ENCODE measurements at regions not wholly inside any gene's neighbourhood (a gene's known extent, or its start where the extent isn't known, plus 50 kb on each side); places are given as distances from the start of the nearest gene placed in this dataset.
A peak's percentile ranks its signal among the peaks of the same experiment; 100 is the strongest.

GRCh38 chr6:139591075-139591865 lies 216.8 kb upstream of the CITED2 start:
- Mint-ChIP-seq H3K4me1 (peaks cover 4% of the 10 kb centered on the region), H3K27me3 (peaks cover 33% of the 10 kb centered on the region), H3K27ac (no peak overlapping the region), H3K36me3 (no peaks in the 10 kb centered on the region), H3K9me3 (no peaks in the 10 kb centered on the region), H3K4me3 (no peak overlapping the region)
- DNase-seq: no peak

GRCh38 chr6:139590206-139590605 lies 215.8 kb upstream of the CITED2 start:
- H3K27ac Mint-ChIP-seq: no peak overlapping the region
- peaks cover 27% of the 10 kb centered on the region for H3K27me3 Mint-ChIP-seq
- no peak for DNase-seq
- peaks cover 4% of the 10 kb centered on the region for H3K4me1 Mint-ChIP-seq
- no peak overlapping the region for H3K4me3 Mint-ChIP-seq
- H3K9me3 Mint-ChIP-seq: no peaks in the 10 kb centered on the region
- H3K36me3 Mint-ChIP-seq: no peaks in the 10 kb centered on the region

- H3K4me1 Mint-ChIP-seq: peaks cover 4% of the 10 kb centered on the region
- no peaks in the 10 kb centered on the region for H3K36me3 Mint-ChIP-seq
- no peak overlapping the region for H3K4me3 Mint-ChIP-seq
- peaks cover 27% of the 10 kb centered on the region for H3K27me3 Mint-ChIP-seq
- H3K9me3 Mint-ChIP-seq: no peaks in the 10 kb centered on the region
- DNase-seq: no peak
- no peak overlapping the region for H3K27ac Mint-ChIP-seq
These were observed 214.5 kb upstream of the CITED2 start for GRCh38 chr6:139588734-139589593.

GRCh38 chr6:139588076-139588639 lies 213.7 kb upstream of the CITED2 start:
- DNase-seq: no peak
- no peak overlapping the region for H3K4me3 Mint-ChIP-seq
- peaks cover 32% of the 10 kb centered on the region for H3K27me3 Mint-ChIP-seq
- H3K27ac Mint-ChIP-seq: no peak overlapping the region
- no peaks in the 10 kb centered on the region for H3K9me3 Mint-ChIP-seq
- no peaks in the 10 kb centered on the region for H3K36me3 Mint-ChIP-seq
- peaks cover 4% of the 10 kb centered on the region for H3K4me1 Mint-ChIP-seq

GRCh38 chr6:139587469-139587868 lies 213.0 kb upstream of the CITED2 start:
- H3K4me1 Mint-ChIP-seq: peaks cover 4% of the 10 kb centered on the region
- no peak overlapping the region for H3K27ac Mint-ChIP-seq
- DNase-seq: no peak
- H3K9me3 Mint-ChIP-seq: no peaks in the 10 kb centered on the region
- no peaks in the 10 kb centered on the region for H3K36me3 Mint-ChIP-seq
- peaks cover 37% of the 10 kb centered on the region for H3K27me3 Mint-ChIP-seq
- H3K4me3 Mint-ChIP-seq: no peak overlapping the region

- no peak overlapping the region for H3K27ac Mint-ChIP-seq
- no peak for DNase-seq
- peaks cover 33% of the 10 kb centered on the region for H3K27me3 Mint-ChIP-seq
- H3K4me3 Mint-ChIP-seq: no peak overlapping the region
- no peaks in the 10 kb centered on the region for H3K36me3 Mint-ChIP-seq
- no peaks in the 10 kb centered on the region for H3K9me3 Mint-ChIP-seq
- H3K4me1 Mint-ChIP-seq: peaks cover 7% of the 10 kb centered on the region
These were observed 211.8 kb upstream of the CITED2 start for GRCh38 chr6:139586273-139586672.

- Mint-ChIP-seq H3K27ac (no peak overlapping the region), H3K9me3 (no peaks in the 10 kb centered on the region), H3K27me3 (peaks cover 31% of the 10 kb centered on the region), H3K4me1 (peaks cover 15% of the 10 kb centered on the region), H3K4me3 (no peak overlapping the region), H3K36me3 (no peaks in the 10 kb centered on the region)
- no peak for DNase-seq
These were observed 210.2 kb upstream of the CITED2 start for GRCh38 chr6:139584599-139584998.

- H3K4me3 Mint-ChIP-seq: no peak overlapping the region
These were observed 209.0 kb upstream of the CITED2 start for GRCh38 chr6:139583420-139583819.

GRCh38 chr6:139582956-139583355 lies 208.5 kb upstream of the CITED2 start:
- Mint-ChIP-seq H3K27me3 (peaks cover 30% of the 10 kb centered on the region), H3K9me3 (no peaks in the 10 kb centered on the region), H3K4me1 (peaks cover 15% of the 10 kb centered on the region), H3K4me3 (no peak overlapping the region), H3K36me3 (no peaks in the 10 kb centered on the region), H3K27ac (no peak overlapping the region)
- DNase-seq: no peak

More at GRCh38 chr6:139583420-139583819, 209.0 kb upstream of the CITED2 start:
- no peak for DNase-seq
- H3K36me3 Mint-ChIP-seq: no peaks in the 10 kb centered on the region
- no peaks in the 10 kb centered on the region for H3K9me3 Mint-ChIP-seq
- peaks cover 26% of the 10 kb centered on the region for H3K27me3 Mint-ChIP-seq
- H3K27ac Mint-ChIP-seq: no peak overlapping the region
- peaks cover 15% of the 10 kb centered on the region for H3K4me1 Mint-ChIP-seq

GRCh38 chr6:139581485-139581865 lies 207.0 kb upstream of the CITED2 start:
- no peak for DNase-seq
- H3K36me3 Mint-ChIP-seq: no peaks in the 10 kb centered on the region
- H3K27ac Mint-ChIP-seq: no peak overlapping the region
- peaks cover 15% of the 10 kb centered on the region for H3K4me1 Mint-ChIP-seq
- H3K9me3 Mint-ChIP-seq: no peaks in the 10 kb centered on the region
- peaks cover 37% of the 10 kb centered on the region for H3K27me3 Mint-ChIP-seq
- H3K4me3 Mint-ChIP-seq: no peak overlapping the region

- peak overlapping the region; percentile 4 for H3K27ac Mint-ChIP-seq
- peaks cover 15% of the 10 kb centered on the region for H3K4me1 Mint-ChIP-seq
- H3K4me3 Mint-ChIP-seq: no peak overlapping the region
- peaks cover 39% of the 10 kb centered on the region for H3K27me3 Mint-ChIP-seq
- no peaks in the 10 kb centered on the region for H3K9me3 Mint-ChIP-seq
- H3K36me3 Mint-ChIP-seq: no peaks in the 10 kb centered on the region
- DNase-seq: no peak
These were observed 206.4 kb upstream of the CITED2 start for GRCh38 chr6:139580592-139581484.

GRCh38 chr6:139577763-139578604 lies 203.5 kb upstream of the CITED2 start:
- peaks cover 15% of the 10 kb centered on the region for H3K4me1 Mint-ChIP-seq
- no peak overlapping the region for H3K4me3 Mint-ChIP-seq
- H3K36me3 Mint-ChIP-seq: no peaks in the 10 kb centered on the region
- H3K27ac Mint-ChIP-seq: no peak overlapping the region
- H3K9me3 Mint-ChIP-seq: no peaks in the 10 kb centered on the region
- no peak for DNase-seq
- peaks cover 35% of the 10 kb centered on the region for H3K27me3 Mint-ChIP-seq

GRCh38 chr6:139577124-139577762 lies 202.8 kb upstream of the CITED2 start:
- Mint-ChIP-seq H3K9me3 (no peaks in the 10 kb centered on the region), H3K4me3 (no peak overlapping the region), H3K4me1 (peaks cover 15% of the 10 kb centered on the region), H3K27me3 (peaks cover 27% of the 10 kb centered on the region), H3K27ac (no peak overlapping the region), H3K36me3 (no peaks in the 10 kb centered on the region)
- no peak for DNase-seq
